H1 (cell line): ENCODE measurements at regions not wholly inside any gene's neighbourhood (a gene's known extent, or its start where the extent isn't known, plus 50 kb on each side); places are given as distances from the start of the nearest gene placed in this dataset.

ENCODE experiments used
- CTCF ChIA-PET: fragments of 300-600 bp; sonication (Branson Sonifier 250); formaldehyde crosslinking; loops from one replicate; lab custom pipeline; 2021; ENCODE audit not compliant: partially characterized antibody; lab: Charles Lee
- POLR2A ChIA-PET: fragments of 300-600 bp; sonication (Branson Sonifier 250); formaldehyde crosslinking; loops from one replicate; lab custom pipeline; 2021; ENCODE audit warnings: inconsistent platforms; ENCODE audit not compliant: partially characterized antibody; lab: Charles Lee
- DNase-seq, 2 experiments: peaks; one replicate each; pipeline versions ENCODE4 v3.0.0 to v3.0.0-alpha.2; 2010 to 2022; ENCODE audit warnings: low spot score in 2 of 2, low read depth in 1 of 2, mixed read lengths in 1 of 2
- FAIRE-seq: peaks from 2 replicates; lab custom pipeline; 2011; peaks lifted over from hg19 to GRCh38; lab: Jason Lieb, UNC
- H2AFZ ChIP-seq: 2 replicates; pipeline ENCODE4 v1.8.1; 2012; ENCODE audit warnings: low read length, inconsistent platforms
- H2AK5ac ChIP-seq: 2 replicates; pipeline ENCODE4 v1.6.1; 2013; ENCODE audit warnings: low read depth, low read length
- H2BK120ac ChIP-seq: replicated peaks from 2 replicates; pipeline ENCODE3; 2013; ENCODE audit warnings: low read depth, low read length, inconsistent platforms
- H2BK12ac ChIP-seq: 2 replicates; pipeline ENCODE4 v1.6.1; 2013; ENCODE audit warnings: low read depth, low read length
- H2BK15ac ChIP-seq: 2 replicates; pipeline ENCODE4 v1.6.1; 2013; ENCODE audit warnings: low read length
- H2BK20ac ChIP-seq: 2 replicates; pipeline ENCODE4 v1.6.1; 2013; ENCODE audit warnings: low read length
- H2BK5ac ChIP-seq: 2 replicates; pipeline ENCODE4 v1.6.1; 2013; ENCODE audit warnings: low read depth, low read length
- H3K14ac ChIP-seq: 2 replicates; pipeline ENCODE4 v1.6.1; 2013; ENCODE audit warnings: inconsistent platforms; ENCODE audit not compliant: insufficient read length
- H3K18ac ChIP-seq: 2 replicates; pipeline ENCODE4 v1.6.1; 2013; ENCODE audit warnings: low read length; ENCODE audit errors: extremely low read depth
- H3K23ac ChIP-seq: 2 replicates; pipeline ENCODE4 v1.6.1; 2013; ENCODE audit warnings: inconsistent platforms; ENCODE audit not compliant: insufficient read length
- H3K23me2 ChIP-seq: 2 replicates; pipeline ENCODE4 v1.6.1; 2013; ENCODE audit warnings: low read depth, low read length
- H3K27ac ChIP-seq: 2 replicates; pipeline ENCODE4 v1.6.1; 2011; ENCODE audit warnings: low read depth, low read length, inconsistent platforms
- H3K27me3 ChIP-seq, 4 experiments: replicated peaks in 1 of 4; 1 replicate in 1 of 4; 2 replicates in 3 of 4; pipeline versions ENCODE4 v1.6.1 to v1.8.1; 2011 to 2013; ENCODE audit warnings: low read length in 3 of 4, mild to moderate bottlenecking in 3 of 4, inconsistent platforms in 2 of 4, mixed read lengths in 2 of 4, moderate library complexity in 1 of 4; ENCODE audit not compliant: control insufficient read depth in 3 of 4, insufficient read depth in 3 of 4; ENCODE audit errors: extremely low read depth in 1 of 4
- H3K36me3 ChIP-seq, 4 experiments: 2 replicates each; pipeline versions ENCODE4 v1.6.1 to v1.8.1; 2011 to 2013; ENCODE audit warnings: mild to moderate bottlenecking in 4 of 4, low read length in 3 of 4, moderate library complexity in 2 of 4, control low read depth in 1 of 4, inconsistent platforms in 1 of 4; ENCODE audit not compliant: insufficient read depth in 4 of 4, control insufficient read depth in 2 of 4
- H3K4ac ChIP-seq: replicated peaks from 2 replicates; pipeline ENCODE3; 2013; ENCODE audit warnings: low read length, low read depth, mixed read lengths, inconsistent platforms; ENCODE audit not compliant: insufficient read length
- H3K4me1 ChIP-seq, 4 experiments: replicated peaks in 1 of 4; 1 replicate in 1 of 4; 2 replicates in 3 of 4; pipeline versions ENCODE4 v1.6.1 to v1.8.1; 2011 to 2013; ENCODE audit warnings: low read length in 3 of 4, inconsistent platforms in 2 of 4, mixed read lengths in 1 of 4; ENCODE audit not compliant: insufficient read depth in 4 of 4, control insufficient read depth in 3 of 4
- H3K4me2 ChIP-seq, 2 experiments: 2 replicates each; pipeline versions ENCODE4 v1.6.1 to v1.8.1; 2011 to 2013; ENCODE audit warnings: low read depth in 2 of 2, low read length in 2 of 2, control low read depth in 1 of 2, inconsistent platforms in 1 of 2, mild to moderate bottlenecking in 1 of 2; ENCODE audit not compliant: insufficient read depth in 1 of 2
- H3K4me3 ChIP-seq, 4 experiments: fragments of 200-600, 300-600 bp in 1 of 4; sonication (generic), shearing (Covaris generic), sonication (Bioruptor Twin) in 1 of 4; 2 replicates each; pipeline versions ENCODE4 v1.5.1 to v1.8.1; 2011 to 2016; ENCODE audit warnings: low read length in 4 of 4, low read depth in 3 of 4, control low read depth in 2 of 4, inconsistent platforms in 2 of 4, mild to moderate bottlenecking in 2 of 4, mixed read lengths in 1 of 4, moderate library complexity in 1 of 4; ENCODE audit not compliant: insufficient read depth in 2 of 4; ENCODE audit errors: extremely low read depth in 1 of 4
- H3K56ac ChIP-seq: replicated peaks from 2 replicates; pipeline ENCODE3; 2013; ENCODE audit warnings: low read depth, mild to moderate bottlenecking, mixed read lengths, low read length, inconsistent platforms; ENCODE audit not compliant: insufficient read length
- H3K79me1 ChIP-seq: 2 replicates; pipeline ENCODE4 v1.6.1; 2013; ENCODE audit warnings: low read depth, low read length, control low read depth
- H3K79me2 ChIP-seq, 2 experiments: 2 replicates each; pipeline versions ENCODE4 v1.6.1 to v1.8.1; 2012 to 2013; ENCODE audit warnings: low read length in 2 of 2, mild to moderate bottlenecking in 2 of 2, inconsistent platforms in 1 of 2; ENCODE audit not compliant: insufficient read depth in 2 of 2, control insufficient read depth in 1 of 2
- H3K9ac ChIP-seq, 4 experiments: replicated peaks in 1 of 4; 1 replicate in 1 of 4; 2 replicates in 3 of 4; pipeline versions ENCODE4 v1.6.1 to v1.8.1; 2011 to 2013; ENCODE audit warnings: low read depth in 3 of 4, low read length in 3 of 4, control low read depth in 2 of 4, mild to moderate bottlenecking in 2 of 4, moderate library complexity in 2 of 4, inconsistent platforms in 1 of 4; ENCODE audit errors: extremely low read depth in 1 of 4
- H3K9me3 ChIP-seq, 2 experiments: 2 replicates each; pipeline versions ENCODE4 v1.6.1 to v1.8.1; 2012 to 2013; ENCODE audit warnings: mild to moderate bottlenecking in 2 of 2, moderate library complexity in 2 of 2, control low read depth in 1 of 2, inconsistent platforms in 1 of 2, low read depth in 1 of 2, low read length in 1 of 2, mixed read lengths in 1 of 2; ENCODE audit not compliant: insufficient read depth in 2 of 2
- H4K20me1 ChIP-seq, 2 experiments: replicated peaks in 1 of 2; 2 replicates each; pipeline versions ENCODE3 to v1.8.1; 2011 to 2013; ENCODE audit warnings: inconsistent platforms in 2 of 2, low read length in 2 of 2, mild to moderate bottlenecking in 1 of 2; ENCODE audit not compliant: insufficient read depth in 2 of 2, control insufficient read depth in 1 of 2
- H4K5ac ChIP-seq: 2 replicates; pipeline ENCODE4 v1.6.1; 2013; ENCODE audit warnings: low read length, low read depth, mixed read lengths, inconsistent platforms; ENCODE audit not compliant: insufficient read length
- H4K8ac ChIP-seq: 2 replicates; pipeline ENCODE4 v1.8.0; 2013; ENCODE audit warnings: mild to moderate bottlenecking, moderate library complexity, low read length, inconsistent platforms; ENCODE audit not compliant: insufficient read depth; ENCODE audit errors: extremely low read depth
- H4K91ac ChIP-seq: replicated peaks from 2 replicates; pipeline ENCODE3; 2013; ENCODE audit warnings: low read length, mixed read lengths, inconsistent platforms; ENCODE audit not compliant: insufficient read length
- CTBP2 ChIP-seq: IDR thresholded peaks from 2 replicates; pipeline ENCODE4 v1.7.0; 2011; ENCODE audit warnings: borderline replicate concordance, mild to moderate bottlenecking, moderate library complexity, mixed read lengths, low read length; ENCODE audit not compliant: insufficient read depth, insufficient read length
- EGR1 ChIP-seq: IDR thresholded peaks from 2 replicates; pipeline ENCODE4 v1.6.1; 2011; ENCODE audit warnings: low read depth, low read length, borderline replicate concordance
- RFX5 ChIP-seq: IDR thresholded peaks from 2 replicates; pipeline ENCODE4 v1.6.1; 2011; ENCODE audit warnings: low read depth, low read length, improper control_type of control experiment, borderline replicate concordance
- SP2 ChIP-seq: IDR thresholded peaks from 2 replicates; pipeline ENCODE4 v1.6.1; 2012; ENCODE audit warnings: mild to moderate bottlenecking, low read length, inconsistent platforms
- TBP ChIP-seq: IDR thresholded peaks from 2 replicates; pipeline ENCODE4 v1.6.1; 2011; ENCODE audit warnings: low read depth, low read length, improper control_type of control experiment
- WGBS, 2 experiments: shearing (Covaris generic) in 1 of 2; methylation state at CpG; one replicate each; pipeline versions ENCODE4 v1.1.6 to v1.1.7; 2013 to 2015; ENCODE audit warnings: low lambda C conversion rate in 2 of 2, mixed read lengths in 2 of 2, inconsistent platforms in 1 of 2, low coverage in 1 of 2, missing lambda C conversion rate in 1 of 2; ENCODE audit not compliant: insufficient replicate concordance in 2 of 2, insufficient coverage in 1 of 2, insufficient read length in 1 of 2; ENCODE audit errors: extremely low coverage in 1 of 2, missing lambda C conversion rate in 1 of 2; 5-methylcytosine and 5-hydroxymethylcytosine counted together

- H3K79me2 ChIP-seq, result no peaks in the 10 kb centered on the region
- no peak overlapping the region for H3K9ac ChIP-seq
- no peak overlapping the region for H3K4ac ChIP-seq
- H3K4me1 ChIP-seq, result no peaks in the 10 kb centered on the region
- WGBS, 2 experiments, result 96% methylated on average over 17 of the region's 19 CpGs; no CpG with 5 or more reads in 1 of the 2 experiments
- H4K20me1 ChIP-seq, result no peaks in the 10 kb centered on the region
- no peaks in the 10 kb centered on the region; the same call in 1 of the 2 replicates for H3K23me2 ChIP-seq
- H3K14ac ChIP-seq, result no peak overlapping the region
- no peak overlapping the region for H2BK12ac ChIP-seq
- POLR2A ChIA-PET, result no interaction called here
- no peak overlapping the region for H2BK15ac ChIP-seq
- H2AFZ ChIP-seq, result no peak overlapping the region
- no peak overlapping the region for H3K4me2 ChIP-seq
- H3K23ac ChIP-seq, result no peak overlapping the region
- H3K18ac ChIP-seq, result no peak overlapping the region
- no peak overlapping the region for H2BK120ac ChIP-seq
- H3K9me3 ChIP-seq, result no peaks in the 10 kb centered on the region; a peak in 1 of 4 replicates
- FAIRE-seq (no peak), DNase-seq (no peak)
- no peak overlapping the region for H3K27ac ChIP-seq
- no peak overlapping the region for H2BK5ac ChIP-seq
- H4K8ac ChIP-seq, result no peak overlapping the region
- no peak overlapping the region for H4K91ac ChIP-seq
- CTCF ChIA-PET, result interaction anchor here (2.0 kb wide), 1 partner anchor 286 kb away, joined by 4 read pairs; no protein-coding TSS in a partner anchor
- no peak overlapping the region for H2BK20ac ChIP-seq
- no peak overlapping the region for H3K56ac ChIP-seq
- no peaks in the 10 kb centered on the region; the same call in 1 of the 2 replicates for H3K79me1 ChIP-seq
- no peak overlapping the region for H4K5ac ChIP-seq
- H3K36me3 ChIP-seq, result no peaks in the 10 kb centered on the region
- no peak overlapping the region for H2AK5ac ChIP-seq
- TF ChIP-seq CTBP2, result no peak
- no peak for TF ChIP-seq TBP
- no peak for TF ChIP-seq EGR1
- TF ChIP-seq RFX5, result no peak
- no peak for TF ChIP-seq SP2
- no peak overlapping the region for H3K4me3 ChIP-seq
- no peaks in the 10 kb centered on the region for H3K27me3 ChIP-seq
Measured at GRCh38 chr22:48760481-48761390, 1066.9 kb downstream of the BRD1 start.
